ENCODE measurements at regions not wholly inside any gene's neighbourhood (a gene's known extent, or its start where the extent isn't known, plus 50 kb on each side); places are given as distances from the start of the nearest gene placed in this dataset.

DNA sequence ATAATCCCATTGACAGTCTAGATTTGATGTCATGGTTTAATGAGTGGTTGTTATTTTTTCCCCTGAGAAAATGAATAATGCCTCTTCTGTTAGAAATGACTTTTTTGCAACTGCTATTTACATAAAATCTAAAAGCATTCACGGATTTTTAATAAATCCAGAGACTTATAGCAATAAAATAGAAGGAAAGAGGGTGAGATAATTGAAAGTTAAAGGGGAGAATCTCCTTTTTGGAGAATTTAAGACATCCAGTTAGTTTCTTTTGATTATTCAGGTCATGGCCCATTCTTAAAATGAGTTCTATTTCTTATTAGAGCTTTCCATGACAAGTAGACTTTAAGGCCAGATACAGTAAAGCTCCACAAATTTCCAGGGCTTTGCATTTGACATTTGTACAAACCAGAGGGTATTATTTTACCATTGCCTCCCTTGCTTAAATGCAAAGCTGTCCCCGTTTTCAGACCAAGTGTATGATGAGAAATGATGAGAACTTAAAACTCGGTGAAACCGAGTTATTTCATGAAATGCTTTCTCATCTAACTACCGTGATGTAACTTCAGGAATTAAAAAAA, 789.0 kb upstream of the SOX9 start:
- no peaks in the 10 kb centered on the region for H4K20me1 ChIP-seq (ENCODE audit: insufficient read depth, low read length)
- H3K9me3 ChIP-seq (ENCODE audit: control insufficient read depth, insufficient read depth, low read length): no peaks in the 10 kb centered on the region
- ChIA-PET CTCF (no interaction called here), POLR2A (ENCODE audit: unreplicated experiment) (no interaction called here)
- no peaks in the 10 kb centered on the region for H3K27me3 ChIP-seq (ENCODE audit: control insufficient read depth, insufficient read depth, low read length)
- DNase-seq: no peak
- no peak overlapping the region for H2BK120ac ChIP-seq (ENCODE audit: low read depth, low read length)
- H2BK20ac ChIP-seq (ENCODE audit: low read depth, low read length): no peak overlapping the region
- no peak overlapping the region for H3K27ac ChIP-seq (ENCODE audit: insufficient read depth, low read length)
- H2BK15ac ChIP-seq (ENCODE audit: low read depth, low read length): no peak overlapping the region
- intact Hi-C loops (cut with micrococcal nuclease) (loop anchor here (10.0 kb wide), 1 partner anchor 133 kb away; no protein-coding TSS in a partner anchor), in situ Hi-C loops (cut with MboI; ENCODE audit: low sequenced_read_pairs) (no loop called here), dilution Hi-C loops (cut with HindIII; ENCODE audit: low sequenced_read_pairs, unreplicated experiment) (no loop called here)
- TF ChIP-seq FOS (IDR thresholded peaks at IDR 0.05; ENCODE audit: low read depth, low read length) (no peak), POLR2A (IDR thresholded peaks at IDR 0.05; ENCODE audit: low read depth, low read length) (no peak), MXI1 (IDR thresholded peaks at IDR 0.05; ENCODE audit: borderline replicate concordance, low read depth, low read length) (no peak), RCOR1 (IDR thresholded peaks at IDR 0.05; ENCODE audit: insufficient replicate concordance, low read length) (no peak), MAZ (IDR thresholded peaks at IDR 0.05; ENCODE audit: borderline replicate concordance, low read depth, low read length) (no peak), RAD21 (IDR thresholded peaks at IDR 0.05; ENCODE audit: low read length) (no peak), SMC3 (IDR thresholded peaks at IDR 0.05; ENCODE audit: low read depth, low read length) (no peak), RFX5 (IDR thresholded peaks at IDR 0.05; ENCODE audit: low read depth, low read length) (no peak), CEBPB (IDR thresholded peaks at IDR 0.05; ENCODE audit: low read depth, low read length) (no peak)
- TF ChIP-seq, protein P1, sequence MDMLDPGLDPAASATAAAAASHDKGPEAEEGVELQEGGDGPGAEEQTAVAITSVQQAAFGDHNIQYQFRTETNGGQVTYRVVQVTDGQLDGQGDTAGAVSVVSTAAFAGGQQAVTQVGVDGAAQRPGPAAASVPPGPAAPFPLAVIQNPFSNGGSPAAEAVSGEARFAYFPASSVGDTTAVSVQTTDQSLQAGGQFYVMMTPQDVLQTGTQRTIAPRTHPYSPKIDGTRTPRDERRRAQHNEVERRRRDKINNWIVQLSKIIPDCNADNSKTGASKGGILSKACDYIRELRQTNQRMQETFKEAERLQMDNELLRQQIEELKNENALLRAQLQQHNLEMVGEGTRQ (IDR thresholded peaks at IDR 0.05; ENCODE audit: low read depth, low read length): no peak
- TF ChIP-seq, protein P2, sequence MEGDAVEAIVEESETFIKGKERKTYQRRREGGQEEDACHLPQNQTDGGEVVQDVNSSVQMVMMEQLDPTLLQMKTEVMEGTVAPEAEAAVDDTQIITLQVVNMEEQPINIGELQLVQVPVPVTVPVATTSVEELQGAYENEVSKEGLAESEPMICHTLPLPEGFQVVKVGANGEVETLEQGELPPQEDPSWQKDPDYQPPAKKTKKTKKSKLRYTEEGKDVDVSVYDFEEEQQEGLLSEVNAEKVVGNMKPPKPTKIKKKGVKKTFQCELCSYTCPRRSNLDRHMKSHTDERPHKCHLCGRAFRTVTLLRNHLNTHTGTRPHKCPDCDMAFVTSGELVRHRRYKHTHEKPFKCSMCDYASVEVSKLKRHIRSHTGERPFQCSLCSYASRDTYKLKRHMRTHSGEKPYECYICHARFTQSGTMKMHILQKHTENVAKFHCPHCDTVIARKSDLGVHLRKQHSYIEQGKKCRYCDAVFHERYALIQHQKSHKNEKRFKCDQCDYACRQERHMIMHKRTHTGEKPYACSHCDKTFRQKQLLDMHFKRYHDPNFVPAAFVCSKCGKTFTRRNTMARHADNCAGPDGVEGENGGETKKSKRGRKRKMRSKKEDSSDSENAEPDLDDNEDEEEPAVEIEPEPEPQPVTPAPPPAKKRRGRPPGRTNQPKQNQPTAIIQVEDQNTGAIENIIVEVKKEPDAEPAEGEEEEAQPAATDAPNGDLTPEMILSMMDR (conservative IDR thresholded peaks at IDR 0.05; ENCODE audit: low read depth, low read length): no peak
- no peaks in the 10 kb centered on the region for H3K36me3 ChIP-seq (ENCODE audit: control insufficient read depth, insufficient read depth, low read length)
- no peak overlapping the region for H4K8ac ChIP-seq (ENCODE audit: low read depth in 2 of 2, low read length in 2 of 2)
- H2AK9ac ChIP-seq (replicated peaks; ENCODE audit: low read depth, low read length, poor library complexity): no peak overlapping the region
- no peaks in the 10 kb centered on the region for H3K79me1 ChIP-seq (ENCODE audit: low read depth in 1 of 2, low read length in 2 of 2)
- peaks cover 4% of the 10 kb centered on the region for H3K4me1 ChIP-seq (ENCODE audit: control insufficient read depth, insufficient read depth, low read length)
- no TSS peak for BruUV-seq (replicated peaks)
- no peak for ATAC-seq (ENCODE audit: low read depth)
- no CpG with 5 or more reads among the region's 5 CpGs for WGBS, 2 experiments (ENCODE audit: extremely low coverage in 2 of 2, insufficient read length in 1 of 2)
- no peak overlapping the region for H2AFZ ChIP-seq (replicated peaks; ENCODE audit: low read length, poor library complexity)
- no peaks in the 10 kb centered on the region for H3K9me1 ChIP-seq (ENCODE audit: insufficient read depth, low read length)
- no peak overlapping the region for H3K18ac ChIP-seq (ENCODE audit: low read depth, low read length)
- no peak overlapping the region for H2BK5ac ChIP-seq (ENCODE audit: low read depth, low read length, poor library complexity, severe bottlenecking)
- no peak overlapping the region for H3K14ac ChIP-seq (replicated peaks; ENCODE audit: low read depth, low read length)
- no peak overlapping the region for H3K4ac ChIP-seq (ENCODE audit: low read depth, low read length)
- H3K4me3 ChIP-seq (ENCODE audit: insufficient read depth, low read depth, low read length): no peak overlapping the region
- H2AK5ac ChIP-seq (ENCODE audit: low read depth, low read length): no peak overlapping the region
- H4K91ac ChIP-seq (ENCODE audit: insufficient read depth, low read depth, low read length): no peak overlapping the region
- no peak overlapping the region for H3K4me2 ChIP-seq (ENCODE audit: low read depth, low read length)
- H3K56ac ChIP-seq (ENCODE audit: extremely low read depth, insufficient read depth, low read length): no peak overlapping the region
- H4K5ac ChIP-seq (ENCODE audit: low read depth, low read length): no peak overlapping the region
- H3K9ac ChIP-seq (ENCODE audit: low read depth, low read length): no peak overlapping the region
- no peak overlapping the region for H3K23ac ChIP-seq (ENCODE audit: low read depth, low read length)

All from IMR-90 (cell line).